ENCODE measurements at regions not wholly inside any gene's neighbourhood (a gene's known extent, or its start where the extent isn't known, plus 50 kb on each side); places are given as distances from the start of the nearest gene placed in this dataset.

DNA sequence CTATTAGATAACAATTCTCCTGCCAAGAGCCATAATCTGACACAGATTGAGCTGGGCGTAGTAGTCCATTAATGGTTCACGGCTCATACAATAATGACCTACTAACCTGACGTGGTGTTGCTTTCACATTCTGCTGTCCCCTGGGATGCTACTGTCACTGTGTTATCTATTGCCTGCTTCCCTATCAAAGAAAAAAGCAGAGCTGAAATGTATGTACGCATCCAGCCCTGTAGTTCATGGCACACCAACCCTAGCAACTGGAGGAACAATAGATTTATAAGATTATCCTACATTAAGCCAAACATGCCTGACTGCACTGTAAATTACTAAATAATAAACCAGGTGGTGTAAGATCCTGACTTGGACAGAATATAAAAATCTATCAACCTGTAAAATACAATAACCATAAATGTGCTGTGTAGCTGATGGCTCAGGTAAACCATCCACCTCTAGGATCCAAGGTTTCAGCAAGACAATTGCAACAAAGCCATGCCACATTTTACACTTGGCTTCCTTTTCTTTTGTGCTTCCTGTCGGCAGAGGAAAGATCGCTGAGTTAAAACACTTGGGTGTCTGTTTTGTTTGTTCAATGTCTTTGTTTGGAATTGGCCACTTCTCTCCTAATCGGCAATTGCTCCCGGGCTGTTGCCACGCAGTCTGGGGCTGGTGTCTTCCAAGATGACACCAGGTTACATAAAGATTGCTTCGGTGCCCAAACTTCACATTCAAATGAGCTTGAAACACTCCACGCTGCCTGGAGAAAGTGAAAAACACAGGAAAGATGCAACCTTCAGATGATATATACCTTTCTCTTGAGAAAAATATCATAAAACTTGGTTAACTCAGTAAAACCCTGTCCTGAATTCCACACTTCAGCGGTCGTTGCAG, 143.9 kb upstream of the MGMT start:
- DNase-seq (ENCODE audit: low read depth), result no peak
- TF ChIP-seq, protein P1, sequence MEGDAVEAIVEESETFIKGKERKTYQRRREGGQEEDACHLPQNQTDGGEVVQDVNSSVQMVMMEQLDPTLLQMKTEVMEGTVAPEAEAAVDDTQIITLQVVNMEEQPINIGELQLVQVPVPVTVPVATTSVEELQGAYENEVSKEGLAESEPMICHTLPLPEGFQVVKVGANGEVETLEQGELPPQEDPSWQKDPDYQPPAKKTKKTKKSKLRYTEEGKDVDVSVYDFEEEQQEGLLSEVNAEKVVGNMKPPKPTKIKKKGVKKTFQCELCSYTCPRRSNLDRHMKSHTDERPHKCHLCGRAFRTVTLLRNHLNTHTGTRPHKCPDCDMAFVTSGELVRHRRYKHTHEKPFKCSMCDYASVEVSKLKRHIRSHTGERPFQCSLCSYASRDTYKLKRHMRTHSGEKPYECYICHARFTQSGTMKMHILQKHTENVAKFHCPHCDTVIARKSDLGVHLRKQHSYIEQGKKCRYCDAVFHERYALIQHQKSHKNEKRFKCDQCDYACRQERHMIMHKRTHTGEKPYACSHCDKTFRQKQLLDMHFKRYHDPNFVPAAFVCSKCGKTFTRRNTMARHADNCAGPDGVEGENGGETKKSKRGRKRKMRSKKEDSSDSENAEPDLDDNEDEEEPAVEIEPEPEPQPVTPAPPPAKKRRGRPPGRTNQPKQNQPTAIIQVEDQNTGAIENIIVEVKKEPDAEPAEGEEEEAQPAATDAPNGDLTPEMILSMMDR (IDR thresholded peaks at IDR 0.05; ENCODE audit: low read length, missing control alignments), result no peak
- H3K4me3 ChIP-seq (replicated peaks; ENCODE audit: low read depth, low read length), result no peak overlapping the region

GRCh38 chr10:129323879-129324278, 143.2 kb upstream of the MGMT start:
- no peak for DNase-seq (ENCODE audit: low read depth)
- no peak overlapping the region for H3K4me3 ChIP-seq (replicated peaks; ENCODE audit: low read depth, low read length)
- TF ChIP-seq, protein P1 (IDR thresholded peaks at IDR 0.05; ENCODE audit: low read length, missing control alignments), result no peak

GRCh38 chr10:129325893-129326292, 141.1 kb upstream of the MGMT start:
- no peak for DNase-seq (ENCODE audit: low read depth)
- TF ChIP-seq, protein P1 (IDR thresholded peaks at IDR 0.05; ENCODE audit: low read length, missing control alignments), result no peak
- no peak overlapping the region for H3K4me3 ChIP-seq (replicated peaks; ENCODE audit: low read depth, low read length)

GRCh38 chr10:129328546-129328945, 138.5 kb upstream of the MGMT start:
- TF ChIP-seq, protein P1 (IDR thresholded peaks at IDR 0.05; ENCODE audit: low read length, missing control alignments), result no peak
- peak; percentile 42 for DNase-seq (ENCODE audit: low read depth)
- H3K4me3 ChIP-seq (replicated peaks; ENCODE audit: low read depth, low read length), result no peak overlapping the region

GRCh38 chr10:129329385-129330055, 137.5 kb upstream of the MGMT start:
- H3K4me3 ChIP-seq (replicated peaks; ENCODE audit: low read depth, low read length), result no peak overlapping the region
- TF ChIP-seq, protein P1 (IDR thresholded peaks at IDR 0.05; ENCODE audit: low read length, missing control alignments), result no peak
- DNase-seq (ENCODE audit: low read depth), result no peak

DNA sequence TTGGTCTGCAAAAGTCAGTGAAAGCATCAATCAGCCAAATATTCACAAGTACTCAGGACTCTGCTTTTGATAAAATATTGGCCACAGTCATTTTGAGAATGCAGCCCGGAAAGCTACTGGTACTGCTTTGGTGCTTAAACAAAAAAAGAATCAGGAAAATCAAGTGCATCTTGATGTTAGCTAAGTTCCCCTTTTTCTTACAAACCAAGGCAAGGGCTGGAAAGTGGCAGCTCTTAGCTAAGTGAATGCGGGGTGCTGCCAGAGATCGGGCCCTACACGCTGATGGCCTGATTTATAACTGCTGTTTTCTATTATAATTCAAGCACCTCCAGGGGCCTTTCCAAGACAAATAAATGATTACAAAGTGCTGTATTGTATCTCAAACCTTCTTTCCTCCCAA, 136.8 kb upstream of the MGMT start:
- DNase-seq (ENCODE audit: low read depth), result no peak
- no peak overlapping the region for H3K4me3 ChIP-seq (replicated peaks; ENCODE audit: low read depth, low read length)
- TF ChIP-seq, protein P1 (IDR thresholded peaks at IDR 0.05; ENCODE audit: low read length, missing control alignments), result no peak

Data from fibroblast of pulmonary artery (primary cell).